ENCODE measurements at regions not wholly inside any gene's neighbourhood (a gene's known extent, or its start where the extent isn't known, plus 50 kb on each side); places are given as distances from the start of the nearest gene placed in this dataset.

DNA sequence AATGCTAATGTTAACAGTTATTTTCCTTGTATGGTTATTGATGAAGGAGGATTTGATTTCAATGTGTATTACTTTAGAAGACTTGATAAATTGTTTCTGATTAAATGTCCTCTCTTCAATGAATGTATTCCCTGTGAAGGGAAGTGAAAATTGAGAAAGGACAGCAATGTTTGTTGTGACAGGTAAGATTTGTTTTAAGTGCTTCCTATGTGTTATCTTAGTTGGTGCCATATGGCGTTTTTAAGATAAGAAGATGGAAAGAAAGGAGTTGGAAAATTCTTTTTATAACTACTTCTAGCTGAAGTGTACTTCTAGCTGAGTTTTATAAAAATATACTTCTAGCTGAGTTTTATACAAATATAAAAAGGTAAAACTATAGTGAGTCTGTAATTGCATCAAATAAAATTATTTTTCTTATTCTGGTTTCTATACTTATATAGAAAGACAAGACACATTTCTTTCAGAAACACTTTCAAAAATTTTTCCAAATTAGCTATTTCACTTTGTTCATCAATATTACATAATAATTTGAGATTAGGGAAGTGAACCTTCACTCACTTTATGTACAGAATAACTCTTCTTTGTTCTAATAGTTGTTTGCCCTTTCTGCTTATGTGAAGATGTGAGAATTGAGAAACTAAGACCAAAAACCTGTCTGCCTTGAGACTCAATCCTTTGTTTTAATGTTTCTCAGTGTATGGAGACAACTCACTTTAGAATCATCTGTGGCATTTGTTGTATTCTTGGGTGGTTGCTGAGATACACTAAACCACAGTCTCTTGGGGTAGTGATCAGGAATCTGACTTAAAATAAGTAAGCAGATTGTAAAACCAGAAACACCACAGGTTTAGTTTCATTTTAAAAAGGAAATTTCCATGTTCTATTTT lies 382.9 kb upstream of the B3GALT2 start:
- no peak for TF ChIP-seq CTCF (conservative IDR thresholded peaks at IDR 0.05; ENCODE audit: low read length)
- no peak overlapping the region for H3K4me3 ChIP-seq (ENCODE audit: low read length)
- peak; percentile 16 for DNase-seq (ENCODE audit: low read depth)

- TF ChIP-seq CTCF (conservative IDR thresholded peaks at IDR 0.05; ENCODE audit: low read length) = no peak
- no peak overlapping the region for H3K4me3 ChIP-seq (ENCODE audit: low read length)
- no peak for DNase-seq (ENCODE audit: low read depth)
These were observed 382.1 kb upstream of the B3GALT2 start for GRCh38 chr1:193568512-193568911.

DNA sequence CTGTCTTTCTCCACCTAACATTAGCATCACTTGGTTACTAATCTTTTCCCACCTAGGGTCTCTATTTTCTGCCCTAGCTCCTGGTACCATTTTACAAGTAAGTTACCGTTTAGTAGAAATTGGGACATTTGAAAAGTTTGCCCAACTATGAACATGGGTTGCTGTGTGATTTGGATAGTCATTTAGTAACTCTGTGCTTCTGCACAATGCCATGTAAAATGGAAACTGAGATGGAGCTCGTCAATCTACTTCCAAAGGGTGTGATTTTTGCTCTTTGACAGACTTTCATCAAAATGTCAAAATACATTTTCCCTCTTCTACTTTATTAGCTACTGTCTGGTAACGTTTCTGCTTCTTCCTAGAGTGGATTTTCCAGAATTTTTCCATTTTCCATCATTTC lies 381.5 kb upstream of the B3GALT2 start:
- H3K4me3 ChIP-seq (ENCODE audit: low read length) = no peak overlapping the region
- DNase-seq (ENCODE audit: low read depth) = no peak
- TF ChIP-seq CTCF (conservative IDR thresholded peaks at IDR 0.05; ENCODE audit: low read length) = no peak

- no peak overlapping the region for H3K4me3 ChIP-seq (ENCODE audit: low read length)
- no peak for DNase-seq (ENCODE audit: low read depth)
- no peak for TF ChIP-seq CTCF (conservative IDR thresholded peaks at IDR 0.05; ENCODE audit: low read length)
These were observed 380.3 kb upstream of the B3GALT2 start for GRCh38 chr1:193566735-193567134.

DNA sequence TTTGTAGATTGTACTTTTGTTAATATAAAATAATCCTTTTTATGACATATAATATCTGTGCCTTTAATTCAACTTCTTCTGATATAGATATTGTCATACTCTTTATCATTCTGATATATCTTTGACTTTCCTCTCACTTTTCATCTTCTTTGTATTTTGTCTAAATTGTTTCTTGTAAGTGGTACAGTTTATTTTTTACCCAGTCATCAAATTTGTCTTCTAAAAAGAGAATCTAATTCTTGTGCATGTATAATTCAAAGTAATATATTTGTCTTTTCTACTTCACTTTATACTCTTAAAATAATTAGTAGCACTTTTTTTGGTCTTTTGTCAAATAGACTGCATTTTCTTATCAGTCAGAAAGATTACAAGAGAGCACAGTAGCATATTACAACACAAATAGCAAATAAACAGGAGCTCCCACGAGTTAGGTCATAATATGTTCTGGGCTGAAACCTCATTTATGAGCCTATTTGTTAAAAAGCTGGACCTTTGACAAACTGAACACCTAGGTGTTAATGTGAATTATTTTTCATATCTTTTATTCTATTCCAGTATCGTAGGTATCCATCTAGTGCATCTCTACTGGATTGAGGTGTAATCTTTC lies 379.7 kb upstream of the B3GALT2 start:
- DNase-seq (ENCODE audit: low read depth) = no peak
- no peak overlapping the region for H3K4me3 ChIP-seq (ENCODE audit: low read length)
- TF ChIP-seq CTCF (conservative IDR thresholded peaks at IDR 0.05; ENCODE audit: low read length) = no peak

- no peak for TF ChIP-seq CTCF (conservative IDR thresholded peaks at IDR 0.05; ENCODE audit: low read length)
- no peak for DNase-seq (ENCODE audit: low read depth)
These were observed 375.7 kb upstream of the B3GALT2 start for GRCh38 chr1:193562121-193562520.

More at GRCh38 chr1:193562121-193562520, 375.7 kb upstream of the B3GALT2 start:
- no peak overlapping the region for H3K4me3 ChIP-seq (ENCODE audit: low read length)
